Neural cell (in vitro differentiated cells): ENCODE measurements at regions not wholly inside any gene's neighbourhood (a gene's known extent, or its start where the extent isn't known, plus 50 kb on each side); places are given as distances from the start of the nearest gene placed in this dataset.

ENCODE experiments used
- CTCF ChIP-seq: fragments of 450-650 bp; IDR thresholded peaks from 2 replicates; pipeline ENCODE4 v1.5.1; 2014; ENCODE audit warnings: antibody characterized with exemption, mild to moderate bottlenecking, moderate library complexity; ENCODE audit not compliant: poor library complexity, severe bottlenecking
- EZH2 ChIP-seq: fragments of 200-600, 300-800 bp; shearing (Covaris generic), sonication (generic); IDR thresholded peaks from 2 replicates; pipeline ENCODE4 v1.6.1; 2014; ENCODE audit warnings: antibody characterized with exemption, low read length, borderline replicate concordance, mild to moderate bottlenecking; ENCODE audit not compliant: insufficient read depth, poor library complexity, severe bottlenecking
- POLR2AphosphoS5 ChIP-seq: IDR thresholded peaks from 2 replicates; pipeline ENCODE4 v1.6.1; 2012

- no peak for TF ChIP-seq EZH2
- TF ChIP-seq CTCF: no peak
- no peak for TF ChIP-seq POLR2AphosphoS5
These were observed 255.6 kb upstream of the IRX2 start for GRCh38 chr5:3006961-3007551.
